Epidermal melanocyte (primary cell): ENCODE measurements at regions not wholly inside any gene's neighbourhood (a gene's known extent, or its start where the extent isn't known, plus 50 kb on each side); places are given as distances from the start of the nearest gene placed in this dataset.

Source experiments
- DNase-seq: peaks from one replicate; pipeline ENCODE4 v3.0.0; 2011; ENCODE audit warnings: low spot score; ENCODE audit not compliant: insufficient read length

DNA sequence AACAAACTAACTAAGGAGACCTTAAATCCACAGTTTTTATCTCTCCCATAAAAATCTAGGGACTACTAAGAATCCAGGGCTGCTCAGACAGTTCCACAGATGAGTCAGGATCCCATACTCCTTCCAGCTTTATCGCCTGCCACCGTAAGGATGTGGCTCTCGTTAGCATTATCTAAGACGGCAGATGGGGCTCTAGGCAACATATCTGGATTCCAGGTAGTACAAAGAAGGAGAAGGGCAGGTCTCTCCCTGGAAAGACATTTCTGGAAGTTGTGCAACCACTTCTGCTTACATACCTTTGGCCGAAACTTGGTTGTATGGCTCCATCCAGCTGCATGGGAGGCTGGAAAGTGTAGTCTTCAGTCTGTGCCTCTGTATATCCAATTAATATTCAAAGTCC lies 149.4 kb downstream of the SP3 start:
- DNase-seq, result no peak

- DNase-seq, result no peak
These were observed 147.6 kb downstream of the SP3 start for GRCh38 chr2:173817582-173817981.

DNA sequence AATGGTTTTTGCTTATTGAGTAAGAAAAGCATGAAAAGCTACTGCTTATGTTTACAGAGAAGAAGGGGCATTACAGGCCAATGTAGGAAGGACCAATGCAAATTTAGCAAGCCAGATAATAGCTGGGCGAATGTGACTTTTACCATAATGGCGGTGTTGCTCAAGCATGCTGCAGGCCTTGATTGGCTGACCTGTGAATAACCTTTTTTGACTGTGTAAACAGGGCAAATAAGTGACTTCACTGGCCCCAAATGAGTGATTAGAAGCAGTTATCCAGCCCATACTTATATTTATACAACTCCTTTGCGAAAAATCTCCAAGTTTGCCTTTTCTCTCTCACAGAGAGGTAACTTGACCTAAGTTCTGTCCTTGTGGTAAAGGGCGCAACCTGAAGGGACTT lies 146.9 kb downstream of the SP3 start:
- DNase-seq, result no peak

DNA sequence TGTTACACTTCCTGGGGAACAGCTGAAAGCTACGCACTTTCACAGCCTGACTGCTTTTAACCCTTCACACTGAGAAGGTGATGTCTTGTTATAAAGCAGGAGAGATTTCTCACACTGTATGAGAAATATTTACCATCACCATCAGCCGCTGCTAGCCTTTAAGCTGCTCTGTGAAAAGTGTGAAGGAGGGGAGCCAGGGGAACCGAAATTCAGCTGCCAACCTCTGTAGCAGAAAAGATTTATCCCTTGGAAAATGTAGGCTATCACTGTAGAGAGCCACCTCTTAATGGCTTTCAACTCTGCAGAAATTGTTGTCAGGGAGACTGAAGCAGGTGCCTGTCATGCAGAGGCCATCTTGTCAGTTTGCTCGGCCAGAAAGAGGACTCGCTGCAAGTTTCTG lies 145.3 kb downstream of the SP3 start:
- no peak for DNase-seq

DNA sequence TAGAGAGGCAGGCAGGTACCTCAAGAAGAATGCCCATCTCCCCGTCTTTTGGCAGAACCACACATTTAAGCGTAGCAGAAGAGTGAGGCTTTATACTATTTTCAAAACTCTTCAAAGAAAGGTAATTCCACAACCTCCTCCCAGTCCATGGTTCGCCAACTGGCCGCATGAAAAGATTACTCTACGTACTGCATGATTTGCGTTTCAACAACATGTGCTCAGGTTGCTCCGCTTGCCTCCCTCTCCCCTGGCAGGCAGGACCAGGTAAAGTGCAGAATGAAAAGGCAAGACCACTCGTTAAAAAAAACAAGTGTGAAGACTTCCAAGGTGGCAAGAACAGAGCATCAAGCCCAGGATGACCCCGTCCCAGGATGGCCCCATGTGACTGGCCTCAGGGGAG lies 143.7 kb downstream of the SP3 start:
- DNase-seq, result no peak

DNA sequence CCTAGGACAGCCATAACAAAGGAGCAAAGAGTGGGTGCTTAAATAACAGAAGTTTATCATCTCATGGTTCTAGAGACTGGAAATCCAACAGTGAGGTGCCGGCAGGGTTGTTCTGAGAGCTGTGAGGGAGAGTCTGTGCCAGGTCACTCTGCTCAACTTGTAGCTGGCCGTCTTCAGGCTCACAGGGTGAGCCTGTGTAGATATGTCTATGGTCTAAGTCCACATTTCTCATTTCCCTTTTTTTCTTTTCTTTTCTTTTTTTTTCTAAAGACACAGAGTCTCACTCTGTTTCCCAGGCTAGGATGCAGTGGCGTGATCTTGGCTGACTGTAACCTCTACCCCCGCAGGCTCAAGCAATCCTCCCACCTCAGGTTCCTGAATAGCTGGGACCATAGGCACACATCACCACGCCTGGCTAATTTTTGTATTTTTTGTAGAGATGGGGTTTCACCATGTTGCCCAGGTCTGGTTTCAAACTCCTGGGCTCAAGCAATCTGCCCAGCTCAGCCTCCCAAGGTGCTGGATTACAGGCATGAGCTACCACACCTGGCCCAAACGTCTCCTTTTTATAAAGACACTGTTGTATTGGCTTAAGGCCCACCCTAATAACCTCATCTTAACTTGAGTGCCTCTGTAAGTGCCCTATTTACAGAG lies 142.2 kb downstream of the SP3 start:
- DNase-seq, result no peak

- no peak for DNase-seq
These were observed 141.6 kb downstream of the SP3 start for GRCh38 chr2:173823543-173823939.

DNA sequence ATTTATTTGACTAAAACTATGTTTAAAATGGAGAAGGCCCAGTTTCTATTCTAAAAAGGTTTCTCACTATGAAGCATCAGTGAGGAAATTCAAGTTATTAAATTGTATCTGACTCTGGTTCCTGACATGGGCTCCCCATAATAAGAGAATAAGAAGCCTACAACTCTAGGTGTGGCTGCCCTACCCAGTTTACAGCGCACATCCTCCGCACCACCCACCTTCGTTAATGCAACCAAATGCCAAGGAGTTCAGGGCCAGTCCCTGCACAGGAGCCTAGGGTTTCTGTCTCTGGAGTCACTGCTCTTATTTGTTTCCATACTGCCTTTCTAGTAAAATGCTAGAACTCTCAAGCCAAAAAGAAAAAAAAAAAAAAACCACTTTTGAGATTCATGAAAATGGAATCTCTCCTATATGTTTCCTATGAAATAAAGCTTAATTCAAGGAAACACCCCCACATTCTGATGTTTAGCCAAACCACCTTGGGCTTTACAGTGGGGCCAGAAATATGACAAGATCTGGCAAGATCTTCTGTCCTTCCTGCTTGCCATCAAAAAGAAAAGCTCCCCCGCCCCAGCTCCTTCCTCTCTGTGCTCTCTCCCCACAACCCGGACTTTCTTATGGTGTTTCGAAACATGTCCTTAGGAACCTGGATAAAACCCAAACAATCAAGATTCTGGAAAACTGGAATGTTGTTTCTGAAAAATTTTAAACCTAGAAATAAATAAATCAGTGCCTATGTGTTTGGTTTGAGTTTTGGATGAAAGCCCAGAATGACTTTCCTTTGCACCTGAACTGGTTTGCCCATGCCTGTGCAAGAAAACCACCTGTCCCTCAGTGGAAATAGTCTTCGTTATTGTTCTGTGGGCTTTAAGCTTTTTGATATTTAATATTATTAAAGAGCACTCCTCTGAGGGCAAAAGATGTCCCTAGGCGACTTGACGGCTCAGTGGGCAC lies 136.7 kb downstream of the SP3 start:
- no peak for DNase-seq

DNA sequence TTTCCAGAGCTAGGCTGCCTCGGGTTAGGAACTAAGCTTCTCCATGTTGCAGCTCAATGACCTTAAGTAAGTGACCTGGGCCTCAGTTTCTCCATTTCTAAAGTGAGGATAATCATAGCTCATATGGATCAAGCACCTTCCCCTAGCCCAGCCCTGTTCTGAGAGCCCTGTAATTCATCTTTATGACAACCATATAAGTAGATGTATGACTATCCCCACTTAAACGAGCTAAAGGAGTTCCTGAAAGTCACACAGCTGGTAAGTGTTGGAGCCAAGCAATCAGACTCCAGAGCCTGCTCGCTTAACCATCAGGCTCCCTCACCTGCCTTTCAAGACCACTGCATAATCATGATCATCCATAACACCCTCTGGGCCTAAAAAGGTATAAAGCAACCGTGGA lies 135.4 kb downstream of the SP3 start:
- DNase-seq, result no peak

GRCh38 chr2:173830170-173830569 lies 135.0 kb downstream of the SP3 start:
- DNase-seq, result no peak

GRCh38 chr2:173831312-173832229 lies 133.6 kb downstream of the SP3 start:
- no peak for DNase-seq

- DNase-seq, result no peak
These were observed 131.0 kb downstream of the SP3 start for GRCh38 chr2:173834141-173834540.

- no peak for DNase-seq
These were observed 129.4 kb downstream of the SP3 start for GRCh38 chr2:173835726-173836125.

DNA sequence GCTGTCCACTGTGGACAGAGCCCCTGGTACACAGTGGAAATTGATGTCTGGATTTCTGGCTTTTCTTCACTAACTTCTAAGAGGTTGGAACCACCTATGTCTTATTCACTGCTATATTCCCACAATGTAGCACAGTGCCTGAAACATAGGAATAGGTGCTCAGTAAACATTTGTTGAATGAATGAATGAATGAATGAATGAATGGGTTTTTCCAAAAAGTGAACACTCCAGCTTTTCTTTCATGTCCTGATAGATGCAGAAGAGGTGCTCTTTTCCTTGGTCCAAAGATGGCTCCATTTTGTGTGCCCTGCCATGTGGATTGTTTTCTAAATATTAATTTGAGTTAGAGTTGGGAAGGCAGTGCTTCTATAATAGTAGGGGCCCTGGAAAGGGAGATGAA lies 124.1 kb downstream of the SP3 start:
- DNase-seq, result no peak

GRCh38 chr2:173843526-173843925 lies 121.6 kb downstream of the SP3 start:
- DNase-seq, result no peak

DNA sequence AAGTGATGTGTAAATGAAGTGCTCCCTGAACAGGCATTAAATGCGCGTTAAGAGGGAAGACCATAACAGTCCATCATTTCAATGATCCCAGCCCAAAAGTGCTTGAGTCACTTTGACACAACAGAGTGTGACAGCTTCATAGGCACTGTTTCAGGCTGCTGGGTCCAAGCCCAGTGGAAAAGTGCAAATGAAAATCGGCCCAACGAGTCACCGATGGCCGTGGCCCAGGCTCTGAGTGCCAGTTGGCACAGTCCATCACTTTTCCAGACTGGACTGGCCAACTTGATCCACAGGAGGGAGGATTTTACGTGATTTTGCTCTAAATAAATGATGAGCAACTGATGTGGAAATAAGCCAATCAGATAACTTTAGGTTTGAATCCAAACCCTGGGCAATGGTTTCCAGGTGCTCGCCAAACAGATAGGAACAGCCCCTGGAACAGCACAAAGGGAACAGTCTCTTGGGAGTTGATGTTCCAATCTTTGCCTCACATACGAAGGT lies 114.0 kb downstream of the SP3 start:
- no peak for DNase-seq

DNA sequence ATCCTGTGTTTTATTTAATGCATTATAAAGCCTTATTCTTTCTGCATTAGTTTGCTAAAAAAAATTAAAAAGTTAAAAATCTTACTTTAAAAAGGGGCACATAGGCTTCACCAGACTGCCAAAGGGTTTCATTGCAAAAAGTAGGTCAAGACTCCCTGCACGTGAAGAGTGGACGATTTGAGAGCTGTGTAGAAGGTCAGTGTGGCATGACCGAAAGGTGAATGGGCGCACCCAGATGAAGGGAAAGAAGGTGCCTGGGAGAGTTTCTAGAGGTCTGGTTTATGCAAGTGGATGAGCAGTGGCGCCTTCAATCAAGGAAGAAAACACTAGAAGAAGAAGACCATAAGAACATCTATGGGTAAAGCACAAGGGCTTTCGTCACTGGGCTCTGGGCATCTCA lies 111.0 kb downstream of the SP3 start:
- DNase-seq, result no peak

- peak; percentile 56 for DNase-seq
These were observed 110.3 kb downstream of the SP3 start for GRCh38 chr2:173854840-173855239.

DNA sequence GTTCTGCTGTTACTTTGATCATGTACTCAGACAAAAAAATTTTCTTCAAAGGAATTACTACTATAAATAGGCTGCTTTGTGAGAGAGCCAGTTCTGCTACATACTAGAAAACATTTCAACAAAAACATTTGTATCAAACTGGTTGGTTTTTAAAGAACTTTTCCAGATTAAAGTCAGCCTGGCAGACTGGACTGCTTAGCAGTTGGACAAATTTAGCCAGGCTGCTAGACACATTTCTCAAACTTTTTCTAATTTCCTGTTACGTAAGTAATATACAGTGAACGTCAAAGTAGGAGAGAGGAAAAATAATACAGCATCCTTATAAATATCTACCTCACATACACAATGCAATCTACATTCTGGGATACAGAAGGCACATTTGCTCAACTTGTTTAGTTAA lies 109.5 kb downstream of the SP3 start:
- DNase-seq, result no peak
